Mesodermal cell (in vitro differentiated cells): ENCODE measurements at regions not wholly inside any gene's neighbourhood (a gene's known extent, or its start where the extent isn't known, plus 50 kb on each side); places are given as distances from the start of the nearest gene placed in this dataset.
A peak's percentile ranks its signal among the peaks of the same experiment; 100 is the strongest.

Experiments
- H3K27ac ChIP-seq: 2 replicates; pipeline ENCODE4 v1.7.0; 2013; ENCODE audit warnings: mild to moderate bottlenecking, low read depth, low read length, moderate library complexity; ENCODE audit not compliant: severe bottlenecking
- H3K36me3 ChIP-seq: 2 replicates; pipeline ENCODE4 v1.7.1; 2013; ENCODE audit warnings: mild to moderate bottlenecking, low read length, moderate library complexity; ENCODE audit not compliant: control insufficient read depth, insufficient read depth
- H3K4me1 ChIP-seq: one replicate; pipeline ENCODE4 v1.7.1; 2013; ENCODE audit warnings: mild to moderate bottlenecking, low read length; ENCODE audit not compliant: insufficient read depth, control insufficient read depth, poor library complexity, severe bottlenecking
- H3K4me3 ChIP-seq: 2 replicates; pipeline ENCODE4 v1.7.0; 2013; ENCODE audit warnings: low read length, control low read depth, mild to moderate bottlenecking; ENCODE audit not compliant: insufficient read depth, poor library complexity, severe bottlenecking; ENCODE audit errors: extremely low read depth
- H3K9me3 ChIP-seq: 2 replicates; pipeline ENCODE4 v1.7.1; 2013; ENCODE audit warnings: mild to moderate bottlenecking, low read length, moderate library complexity; ENCODE audit not compliant: control insufficient read depth
- WGBS, 2 experiments: methylation state at CpG; one replicate each; pipeline ENCODE4 v1.1.5; 2013; ENCODE audit warnings: missing lambda C conversion rate in 2 of 2; ENCODE audit not compliant: insufficient coverage in 2 of 2; 5-methylcytosine and 5-hydroxymethylcytosine counted together

- peaks cover 2% of the 10 kb centered on the region for H3K9me3 ChIP-seq
- H3K27ac ChIP-seq, result no peak overlapping the region
- H3K36me3 ChIP-seq, result no peaks in the 10 kb centered on the region
- H3K4me1 ChIP-seq, result no peaks in the 10 kb centered on the region
- WGBS, 2 experiments, result 90 to 100% methylated on average over 2 of the region's 4 CpGs
- H3K4me3 ChIP-seq, result no peak overlapping the region
Measured at GRCh38 chr2:160974803-160975202, 185.4 kb upstream of the TANK start.

- Histone ChIP-seq H3K4me3 (no peak overlapping the region), H3K9me3 (peaks cover 11% of the 10 kb centered on the region), H3K4me1 (no peaks in the 10 kb centered on the region), H3K27ac (no peak overlapping the region), H3K36me3 (no peaks in the 10 kb centered on the region)
- WGBS, 2 experiments, result 93 to 100% methylated on average over 1 of the region's 2 CpGs
Measured at GRCh38 chr2:160976797-160977196, 183.4 kb upstream of the TANK start.

DNA sequence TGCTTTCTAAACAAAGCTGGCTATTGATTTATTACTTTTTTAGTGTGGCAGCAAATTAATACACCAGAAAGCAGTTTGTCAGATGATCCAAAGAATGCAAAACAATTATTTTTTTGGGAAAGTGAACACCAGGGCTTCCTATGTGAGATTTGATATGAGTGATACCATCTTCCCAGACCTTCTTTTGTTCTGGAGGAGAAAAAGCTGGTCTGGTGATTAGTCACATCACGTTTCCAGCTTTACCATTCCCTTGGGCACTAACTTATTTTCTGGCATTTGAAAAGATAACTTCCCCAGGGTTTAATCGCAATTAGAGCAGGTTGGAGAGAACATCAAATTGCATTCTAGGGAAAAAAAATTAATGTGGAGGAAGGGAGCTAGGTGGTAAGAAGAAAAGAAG, 182.9 kb upstream of the TANK start:
- Histone ChIP-seq H3K36me3 (no peaks in the 10 kb centered on the region), H3K4me3 (no peak overlapping the region), H3K4me1 (no peaks in the 10 kb centered on the region), H3K9me3 (peaks cover 11% of the 10 kb centered on the region), H3K27ac (no peak overlapping the region)
- no CpG with 5 or more reads among the region's 2 CpGs for WGBS, 2 experiments

- 80 to 95% methylated on average over 1 to 2 of the region's 2 CpGs for WGBS, 2 experiments
- H3K4me3 ChIP-seq, result no peak overlapping the region
- no peaks in the 10 kb centered on the region for H3K36me3 ChIP-seq
- H3K4me1 ChIP-seq, result no peaks in the 10 kb centered on the region
- no peak overlapping the region for H3K27ac ChIP-seq
- H3K9me3 ChIP-seq, result peaks cover 11% of the 10 kb centered on the region
Measured at GRCh38 chr2:160977854-160978253, 182.4 kb upstream of the TANK start.

- peaks cover 5% of the 10 kb centered on the region for H3K4me1 ChIP-seq
- WGBS, 2 experiments, result 78 to 100% methylated on average over 2 to 3 of the region's 3 CpGs
- H3K36me3 ChIP-seq, result no peaks in the 10 kb centered on the region
- H3K27ac ChIP-seq, result peak overlapping the region; percentile 45
- H3K9me3 ChIP-seq, result peaks cover 9% of the 10 kb centered on the region
- H3K4me3 ChIP-seq, result no peak overlapping the region
Measured at GRCh38 chr2:160984426-160985077, 175.7 kb upstream of the TANK start.

DNA sequence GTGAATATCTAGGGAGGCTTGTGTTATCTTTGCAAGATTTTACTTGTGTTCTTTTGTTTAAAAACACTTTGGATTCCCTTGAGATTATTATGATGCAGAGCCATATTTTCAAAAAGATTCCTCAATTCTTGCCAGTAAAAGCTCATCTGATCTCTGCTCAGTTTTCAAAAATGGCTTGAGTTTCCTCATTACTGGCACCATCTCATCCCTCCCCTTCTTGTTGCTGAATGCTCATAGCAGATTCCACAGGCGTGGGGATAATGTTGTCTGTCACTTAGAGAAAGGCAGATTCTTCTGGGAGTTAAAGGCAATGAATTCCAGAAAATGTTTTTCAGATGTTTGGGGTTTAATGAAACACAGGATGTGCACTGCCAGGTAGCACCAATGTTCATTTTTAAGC, 170.4 kb upstream of the TANK start:
- Histone ChIP-seq H3K27ac (no peak overlapping the region), H3K4me3 (no peak overlapping the region), H3K4me1 (no peaks in the 10 kb centered on the region), H3K36me3 (no peaks in the 10 kb centered on the region), H3K9me3 (no peaks in the 10 kb centered on the region)
- 67% methylated on average over 1 of the region's 1 CpG; no CpG with 5 or more reads in 1 of the 2 experiments for WGBS, 2 experiments

DNA sequence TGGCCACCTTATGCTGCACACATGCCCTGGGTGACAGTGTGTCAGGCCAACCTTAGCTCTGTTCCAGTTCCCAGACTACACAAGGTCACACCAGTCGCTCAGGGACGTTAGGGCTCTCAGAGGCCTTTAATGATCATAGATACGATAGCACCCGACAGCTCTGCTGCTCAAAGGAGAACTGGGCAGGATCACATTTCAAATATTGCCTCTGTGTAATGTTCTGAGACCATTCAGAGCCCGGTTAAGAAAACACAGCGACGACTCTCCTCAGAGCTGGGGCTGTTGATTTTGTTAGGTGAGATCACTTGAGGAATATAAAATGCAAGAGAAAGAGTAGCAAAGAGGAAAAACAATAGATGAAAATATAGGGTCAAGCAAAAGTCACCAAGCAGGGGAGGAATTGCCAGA, 166.6 kb upstream of the TANK start:
- no peaks in the 10 kb centered on the region for H3K36me3 ChIP-seq
- 82 to 92% methylated on average over 7 of the region's 7 CpGs for WGBS, 2 experiments
- peak overlapping the region; percentile 19 for H3K27ac ChIP-seq
- H3K9me3 ChIP-seq, result no peaks in the 10 kb centered on the region
- H3K4me1 ChIP-seq, result no peaks in the 10 kb centered on the region
- H3K4me3 ChIP-seq, result no peak overlapping the region

DNA sequence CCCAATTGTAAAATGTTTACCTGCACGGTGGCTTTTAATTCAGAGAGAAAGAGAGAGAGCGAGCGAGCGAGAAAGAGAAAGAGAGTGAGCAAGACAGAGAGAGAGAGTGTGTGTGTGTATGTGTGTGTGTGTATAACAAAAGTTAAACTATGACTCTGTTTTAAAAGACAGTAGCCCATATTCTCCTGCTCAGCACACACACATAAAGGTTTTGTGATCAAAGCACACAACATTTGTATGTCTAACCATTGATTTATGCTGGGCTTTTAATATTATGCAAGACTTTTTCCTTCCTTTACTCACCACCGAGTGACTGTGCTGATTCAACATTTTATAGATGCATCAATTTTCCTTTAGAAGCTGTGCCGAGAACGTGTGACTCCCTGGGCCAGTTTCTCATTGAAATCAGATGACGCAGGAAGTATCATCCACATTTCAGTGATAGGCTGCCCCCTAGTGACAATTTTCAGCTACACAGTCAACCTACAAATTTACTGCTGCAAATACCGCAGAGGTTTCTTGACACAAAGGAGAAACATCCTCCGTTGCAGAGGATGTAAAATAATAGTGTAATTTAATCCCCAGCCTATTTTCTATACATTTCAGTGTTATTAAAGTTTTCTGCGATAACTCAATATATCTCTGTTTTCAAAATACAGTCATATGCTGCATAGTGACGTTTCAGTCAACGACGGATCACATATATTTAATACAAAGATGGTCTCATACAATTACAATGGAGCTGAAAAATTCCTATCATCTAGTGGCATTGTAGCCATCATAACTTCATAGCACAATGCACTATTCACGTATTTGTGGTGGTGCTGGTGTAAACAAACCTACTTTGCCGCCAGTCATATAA, 165.9 kb upstream of the TANK start:
- no peaks in the 10 kb centered on the region for H3K36me3 ChIP-seq
- H3K27ac ChIP-seq, result peak overlapping the region; percentile 19
- 19 to 47% methylated on average over 3 to 7 of the region's 16 CpGs for WGBS, 2 experiments
- H3K4me3 ChIP-seq, result no peak overlapping the region
- H3K9me3 ChIP-seq, result no peaks in the 10 kb centered on the region
- H3K4me1 ChIP-seq, result no peaks in the 10 kb centered on the region

GRCh38 chr2:160996584-160996983, 163.6 kb upstream of the TANK start:
- Histone ChIP-seq H3K4me3 (no peak overlapping the region), H3K9me3 (no peaks in the 10 kb centered on the region), H3K36me3 (no peaks in the 10 kb centered on the region), H3K27ac (no peak overlapping the region), H3K4me1 (no peaks in the 10 kb centered on the region)
- WGBS, 2 experiments, result no CpG with 5 or more reads among the region's 1 CpG

- H3K36me3 ChIP-seq, result no peaks in the 10 kb centered on the region
- no peak overlapping the region for H3K4me3 ChIP-seq
- no peaks in the 10 kb centered on the region for H3K9me3 ChIP-seq
- WGBS, 2 experiments, result no CpG with 5 or more reads among the region's 2 CpGs
- no peak overlapping the region for H3K27ac ChIP-seq
- no peaks in the 10 kb centered on the region for H3K4me1 ChIP-seq
Measured at GRCh38 chr2:161004379-161004778, 155.8 kb upstream of the TANK start.

DNA sequence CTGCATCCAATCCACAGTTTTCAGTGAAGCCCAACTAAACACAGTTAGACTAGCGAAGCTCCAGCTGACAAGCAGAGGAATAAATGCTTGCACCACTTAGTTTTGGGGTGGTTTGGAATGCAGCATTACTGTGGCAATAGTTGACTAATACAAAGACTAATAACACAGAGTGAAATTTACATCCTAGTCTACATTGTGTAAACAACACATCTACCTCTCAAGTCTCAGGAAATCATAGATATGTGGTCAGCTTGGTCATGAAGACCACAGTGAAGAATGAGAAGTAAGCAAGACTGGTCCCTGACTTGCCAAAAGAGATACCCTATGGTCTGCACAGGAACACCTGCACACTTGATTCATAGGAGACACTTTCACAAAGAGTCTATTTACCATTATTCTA, 155.1 kb upstream of the TANK start:
- no peaks in the 10 kb centered on the region for H3K9me3 ChIP-seq
- no peaks in the 10 kb centered on the region for H3K36me3 ChIP-seq
- whole genome bisulfite sequencing, 2 experiments, result no CpG with 5 or more reads among the region's 1 CpG
- H3K27ac ChIP-seq, result no peak overlapping the region
- no peaks in the 10 kb centered on the region for H3K4me1 ChIP-seq
- no peak overlapping the region for H3K4me3 ChIP-seq
